ENCODE measurements at regions not wholly inside any gene's neighbourhood (a gene's known extent, or its start where the extent isn't known, plus 50 kb on each side); places are given as distances from the start of the nearest gene placed in this dataset.

DNA sequence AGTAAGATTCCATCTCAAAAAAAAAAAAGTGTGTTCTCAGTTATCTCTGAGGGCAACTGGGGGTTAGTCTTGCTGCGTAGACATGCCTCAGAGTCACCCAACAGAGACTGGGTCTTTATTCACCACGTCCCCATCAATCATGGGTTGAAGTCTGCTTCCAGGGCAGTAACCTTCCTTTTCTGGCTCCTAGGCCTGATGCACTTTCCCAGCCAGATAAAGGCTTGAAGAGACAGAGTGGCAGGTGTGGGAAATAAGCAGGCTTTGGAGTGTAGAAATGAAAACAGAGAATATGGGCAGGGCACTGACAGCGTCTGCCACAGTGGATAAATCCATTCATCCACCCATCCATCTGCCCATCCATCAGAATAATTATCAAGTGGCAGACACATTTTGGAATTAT lies 134.1 kb upstream of the LGALSL start:
- Histone ChIP-seq H3K27me3 (replicated peaks; ENCODE audit: insufficient read depth, low read length) (no peaks in the 10 kb centered on the region), H3K27ac (ENCODE audit: low read length) (no peak overlapping the region)
- TF ChIP-seq EZH2phosphoT487 (IDR thresholded peaks at IDR 0.05; ENCODE audit: low read length) = no peak
- TF ChIP-seq EZH2 (optimal IDR thresholded peaks at IDR 0.05; ENCODE audit: low read depth, low read length) = no peak
- TF ChIP-seq, protein P1, sequence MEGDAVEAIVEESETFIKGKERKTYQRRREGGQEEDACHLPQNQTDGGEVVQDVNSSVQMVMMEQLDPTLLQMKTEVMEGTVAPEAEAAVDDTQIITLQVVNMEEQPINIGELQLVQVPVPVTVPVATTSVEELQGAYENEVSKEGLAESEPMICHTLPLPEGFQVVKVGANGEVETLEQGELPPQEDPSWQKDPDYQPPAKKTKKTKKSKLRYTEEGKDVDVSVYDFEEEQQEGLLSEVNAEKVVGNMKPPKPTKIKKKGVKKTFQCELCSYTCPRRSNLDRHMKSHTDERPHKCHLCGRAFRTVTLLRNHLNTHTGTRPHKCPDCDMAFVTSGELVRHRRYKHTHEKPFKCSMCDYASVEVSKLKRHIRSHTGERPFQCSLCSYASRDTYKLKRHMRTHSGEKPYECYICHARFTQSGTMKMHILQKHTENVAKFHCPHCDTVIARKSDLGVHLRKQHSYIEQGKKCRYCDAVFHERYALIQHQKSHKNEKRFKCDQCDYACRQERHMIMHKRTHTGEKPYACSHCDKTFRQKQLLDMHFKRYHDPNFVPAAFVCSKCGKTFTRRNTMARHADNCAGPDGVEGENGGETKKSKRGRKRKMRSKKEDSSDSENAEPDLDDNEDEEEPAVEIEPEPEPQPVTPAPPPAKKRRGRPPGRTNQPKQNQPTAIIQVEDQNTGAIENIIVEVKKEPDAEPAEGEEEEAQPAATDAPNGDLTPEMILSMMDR (IDR thresholded peaks at IDR 0.05; ENCODE audit: low read length) = no peak

DNA sequence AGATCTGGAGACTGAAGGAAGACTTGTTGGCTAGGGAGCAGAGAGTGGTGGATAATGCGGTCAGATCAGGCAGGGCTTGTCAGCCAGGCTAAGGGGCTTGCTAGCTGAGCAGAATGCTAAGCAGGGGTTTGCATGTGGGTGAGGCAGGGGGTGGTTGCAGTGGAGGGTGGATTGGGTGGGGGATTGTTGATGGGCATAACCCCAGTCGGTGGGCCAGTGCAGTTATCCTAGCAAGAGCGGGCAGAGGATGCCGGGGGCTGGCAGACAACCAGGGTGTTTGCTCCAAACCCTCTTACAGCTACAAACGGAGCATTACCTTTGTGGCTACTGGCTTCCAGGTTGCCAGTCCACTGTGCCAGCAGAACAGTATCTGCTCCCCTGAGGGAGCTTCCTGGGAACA lies 131.5 kb upstream of the LGALSL start:
- H3K4me1 ChIP-seq (ENCODE audit: low read length) = peaks cover 35% of the 10 kb centered on the region
- H3K27ac ChIP-seq (ENCODE audit: low read length) = no peak overlapping the region
- H3K9me2 ChIP-seq (replicated peaks; ENCODE audit: insufficient read depth, low read length) = no peaks in the 10 kb centered on the region
- H3K79me2 ChIP-seq (ENCODE audit: low read length) = no peaks in the 10 kb centered on the region
- no peaks in the 10 kb centered on the region for H3K36me3 ChIP-seq (replicated peaks; ENCODE audit: insufficient read depth, low read length)
- no peak overlapping the region for H3K4me3 ChIP-seq (ENCODE audit: low read length)
- no peak overlapping the region for H2AFZ ChIP-seq (ENCODE audit: low read length)
- DNase-seq = no peak
- no peak for TF ChIP-seq EZH2phosphoT487 (IDR thresholded peaks at IDR 0.05; ENCODE audit: low read length)
- TF ChIP-seq, protein P1 (IDR thresholded peaks at IDR 0.05; ENCODE audit: low read length) = no peak
- TF ChIP-seq EZH2 (optimal IDR thresholded peaks at IDR 0.05; ENCODE audit: low read depth, low read length) = no peak
- H4K20me1 ChIP-seq (ENCODE audit: insufficient read depth, low read length) = no peaks in the 10 kb centered on the region
- H3K9ac ChIP-seq (ENCODE audit: low read length) = no peak overlapping the region
- H3F3A ChIP-seq (ENCODE audit: insufficient read depth, low read length) = peaks cover 9% of the 10 kb centered on the region
- no peak overlapping the region for H3K4me2 ChIP-seq (ENCODE audit: low read depth, low read length)
- no peaks in the 10 kb centered on the region for H3K27me3 ChIP-seq (replicated peaks; ENCODE audit: insufficient read depth, low read length)
- no peaks in the 10 kb centered on the region for H3K9me3 ChIP-seq (replicated peaks; ENCODE audit: insufficient read depth, low read length)

More for the DNA sequence above, 134.1 kb upstream of the LGALSL start:
- no peaks in the 10 kb centered on the region for H3K36me3 ChIP-seq (replicated peaks; ENCODE audit: insufficient read depth, low read length)
- H3K9me3 ChIP-seq (replicated peaks; ENCODE audit: insufficient read depth, low read length) = no peaks in the 10 kb centered on the region
- H3K4me3 ChIP-seq (ENCODE audit: low read length) = no peak overlapping the region
- no peak overlapping the region for H3K9ac ChIP-seq (ENCODE audit: low read length)
- H3K9me2 ChIP-seq (replicated peaks; ENCODE audit: insufficient read depth, low read length) = no peaks in the 10 kb centered on the region
- DNase-seq = no peak
- no peak overlapping the region for H2AFZ ChIP-seq (ENCODE audit: low read length)
- no peaks in the 10 kb centered on the region for H3F3A ChIP-seq (ENCODE audit: insufficient read depth, low read length)
- no peaks in the 10 kb centered on the region for H4K20me1 ChIP-seq (ENCODE audit: insufficient read depth, low read length)
- no peak overlapping the region for H3K4me2 ChIP-seq (ENCODE audit: low read depth, low read length)
- no peaks in the 10 kb centered on the region for H3K79me2 ChIP-seq (ENCODE audit: low read length)
- peaks cover 12% of the 10 kb centered on the region for H3K4me1 ChIP-seq (ENCODE audit: low read length)

DNA sequence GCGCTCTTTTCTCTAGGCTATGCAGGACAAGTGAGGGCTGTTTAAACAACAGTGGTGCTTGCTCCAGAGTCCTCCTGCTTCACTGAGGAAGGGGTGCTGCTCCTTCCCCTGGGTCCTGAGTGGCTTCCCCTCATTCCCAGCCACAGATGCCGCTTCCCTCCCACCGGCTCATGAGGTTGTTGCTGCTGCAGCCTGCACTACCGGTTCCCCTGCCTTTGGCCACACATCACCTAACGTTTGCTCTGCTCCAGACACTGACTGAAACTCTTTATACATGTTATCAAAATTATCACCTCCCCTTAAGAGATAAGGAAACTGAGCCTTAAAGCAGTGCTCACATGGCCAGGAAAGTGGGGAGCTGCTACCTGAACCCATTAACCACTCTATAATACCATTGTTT lies 130.8 kb upstream of the LGALSL start:
- peaks cover 33% of the 10 kb centered on the region for H3K4me1 ChIP-seq (ENCODE audit: low read length)
- no peaks in the 10 kb centered on the region for H3K27me3 ChIP-seq (replicated peaks; ENCODE audit: insufficient read depth, low read length)
- H2AFZ ChIP-seq (ENCODE audit: low read length) = no peak overlapping the region
- H3K9me3 ChIP-seq (replicated peaks; ENCODE audit: insufficient read depth, low read length) = no peaks in the 10 kb centered on the region
- H3F3A ChIP-seq (ENCODE audit: insufficient read depth, low read length) = peaks cover 9% of the 10 kb centered on the region
- H3K4me2 ChIP-seq (ENCODE audit: low read depth, low read length) = no peak overlapping the region
- no peaks in the 10 kb centered on the region for H3K79me2 ChIP-seq (ENCODE audit: low read length)
- H3K4me3 ChIP-seq (ENCODE audit: low read length) = no peak overlapping the region
- H3K36me3 ChIP-seq (replicated peaks; ENCODE audit: insufficient read depth, low read length) = no peaks in the 10 kb centered on the region
- no peaks in the 10 kb centered on the region for H4K20me1 ChIP-seq (ENCODE audit: insufficient read depth, low read length)
- no peak overlapping the region for H3K27ac ChIP-seq (ENCODE audit: low read length)
- H3K9ac ChIP-seq (ENCODE audit: low read length) = no peak overlapping the region
- no peak for DNase-seq
- TF ChIP-seq, protein P1 (IDR thresholded peaks at IDR 0.05; ENCODE audit: low read length) = no peak
- TF ChIP-seq EZH2 (optimal IDR thresholded peaks at IDR 0.05; ENCODE audit: low read depth, low read length) = no peak
- no peak for TF ChIP-seq EZH2phosphoT487 (IDR thresholded peaks at IDR 0.05; ENCODE audit: low read length)
- no peaks in the 10 kb centered on the region for H3K9me2 ChIP-seq (replicated peaks; ENCODE audit: insufficient read depth, low read length)
